ENCODE measurements at regions not wholly inside any gene's neighbourhood (a gene's known extent, or its start where the extent isn't known, plus 50 kb on each side); places are given as distances from the start of the nearest gene placed in this dataset.

DNA sequence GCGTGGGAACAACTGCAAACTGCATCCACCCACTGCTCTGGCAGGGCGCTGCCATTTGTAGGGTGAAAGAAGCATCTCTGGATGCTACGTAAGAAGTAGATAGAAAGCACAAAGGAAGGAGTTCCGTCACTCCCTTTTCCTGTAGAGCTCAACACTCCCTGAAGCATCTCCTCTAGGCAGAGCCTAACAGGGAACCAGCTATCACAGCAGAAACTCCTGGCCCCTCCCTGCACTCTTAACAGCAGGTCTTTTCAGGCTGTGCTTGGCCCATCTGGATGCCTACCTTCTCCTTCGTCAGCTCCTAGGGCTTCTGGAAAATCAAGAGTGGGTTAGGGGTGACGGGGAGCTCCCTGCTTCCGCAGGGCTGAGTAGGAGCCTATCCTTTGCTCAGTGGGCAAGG lies 112.9 kb upstream of the TLL1 start:
- no peak overlapping the region for H3K27ac ChIP-seq
- TF ChIP-seq, protein P1, sequence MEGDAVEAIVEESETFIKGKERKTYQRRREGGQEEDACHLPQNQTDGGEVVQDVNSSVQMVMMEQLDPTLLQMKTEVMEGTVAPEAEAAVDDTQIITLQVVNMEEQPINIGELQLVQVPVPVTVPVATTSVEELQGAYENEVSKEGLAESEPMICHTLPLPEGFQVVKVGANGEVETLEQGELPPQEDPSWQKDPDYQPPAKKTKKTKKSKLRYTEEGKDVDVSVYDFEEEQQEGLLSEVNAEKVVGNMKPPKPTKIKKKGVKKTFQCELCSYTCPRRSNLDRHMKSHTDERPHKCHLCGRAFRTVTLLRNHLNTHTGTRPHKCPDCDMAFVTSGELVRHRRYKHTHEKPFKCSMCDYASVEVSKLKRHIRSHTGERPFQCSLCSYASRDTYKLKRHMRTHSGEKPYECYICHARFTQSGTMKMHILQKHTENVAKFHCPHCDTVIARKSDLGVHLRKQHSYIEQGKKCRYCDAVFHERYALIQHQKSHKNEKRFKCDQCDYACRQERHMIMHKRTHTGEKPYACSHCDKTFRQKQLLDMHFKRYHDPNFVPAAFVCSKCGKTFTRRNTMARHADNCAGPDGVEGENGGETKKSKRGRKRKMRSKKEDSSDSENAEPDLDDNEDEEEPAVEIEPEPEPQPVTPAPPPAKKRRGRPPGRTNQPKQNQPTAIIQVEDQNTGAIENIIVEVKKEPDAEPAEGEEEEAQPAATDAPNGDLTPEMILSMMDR (IDR thresholded peaks at IDR 0.05), result no peak
- no peak for TF ChIP-seq ZFX (IDR thresholded peaks at IDR 0.05; ENCODE audit: borderline replicate concordance)

DNA sequence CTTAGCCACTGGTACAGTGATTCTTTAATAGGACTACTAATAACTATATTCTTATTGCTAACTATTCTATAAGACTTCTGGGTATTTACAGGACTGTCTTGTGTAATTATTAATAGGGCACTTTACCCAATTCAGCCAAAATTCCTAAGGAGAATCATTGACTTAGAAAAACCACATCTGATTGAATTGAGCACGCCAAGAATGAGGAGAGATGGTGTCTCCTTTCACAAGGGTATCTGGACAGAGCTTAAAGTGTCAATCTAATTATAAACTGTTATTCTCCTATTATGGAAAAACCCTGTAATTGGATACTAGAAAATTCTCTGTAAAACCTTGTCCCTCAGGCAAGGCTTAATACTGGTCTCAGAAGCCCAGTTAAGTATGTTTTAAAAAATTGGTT lies 111.1 kb upstream of the TLL1 start:
- no peak overlapping the region for H3K27ac ChIP-seq
- no peak for TF ChIP-seq ZFX (IDR thresholded peaks at IDR 0.05; ENCODE audit: borderline replicate concordance)
- TF ChIP-seq, protein P1 (IDR thresholded peaks at IDR 0.05), result no peak

DNA sequence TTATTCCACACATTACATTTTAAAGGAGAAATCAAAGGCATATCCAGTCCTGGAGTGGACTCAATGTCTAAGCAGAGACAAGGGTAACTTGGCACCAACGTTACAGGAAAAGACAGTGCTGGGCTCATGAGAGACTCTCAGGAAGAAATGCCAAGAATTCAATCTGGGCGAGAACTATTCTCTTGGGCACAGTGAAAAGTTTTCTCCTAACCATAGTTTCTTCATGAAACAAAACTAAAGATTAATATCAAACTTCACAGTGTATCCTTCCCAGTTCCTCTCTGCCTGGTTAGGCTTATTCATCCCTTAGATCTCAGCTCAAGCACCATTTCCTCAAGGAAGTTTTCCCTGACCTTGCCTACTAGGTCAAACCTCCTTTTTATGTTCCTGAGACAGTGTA lies 109.4 kb upstream of the TLL1 start:
- no peak overlapping the region for H3K27ac ChIP-seq
- TF ChIP-seq, protein P1 (IDR thresholded peaks at IDR 0.05), result no peak
- no peak for TF ChIP-seq ZFX (IDR thresholded peaks at IDR 0.05; ENCODE audit: borderline replicate concordance)

DNA sequence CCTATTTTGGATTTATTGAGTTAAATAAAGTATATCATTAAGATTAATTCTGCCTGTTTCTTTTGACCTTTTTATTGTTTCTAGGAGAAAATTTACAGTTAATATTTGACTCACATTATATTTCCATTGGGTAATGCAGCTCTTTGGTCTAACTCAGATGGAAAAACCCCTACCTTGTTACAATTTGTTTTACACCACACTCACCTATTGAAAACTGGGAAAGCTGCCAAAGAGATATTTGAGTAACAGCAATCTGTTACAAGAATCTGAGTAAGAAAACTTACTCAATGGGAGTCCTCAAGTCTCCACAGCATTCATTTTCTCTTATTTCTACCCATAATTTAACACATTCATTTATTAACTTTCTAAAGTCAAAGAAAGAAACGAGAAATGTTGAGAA lies 108.0 kb upstream of the TLL1 start:
- H3K27ac ChIP-seq, result no peak overlapping the region
- TF ChIP-seq, protein P1 (IDR thresholded peaks at IDR 0.05), result no peak
- no peak for TF ChIP-seq ZFX (IDR thresholded peaks at IDR 0.05; ENCODE audit: borderline replicate concordance)

DNA sequence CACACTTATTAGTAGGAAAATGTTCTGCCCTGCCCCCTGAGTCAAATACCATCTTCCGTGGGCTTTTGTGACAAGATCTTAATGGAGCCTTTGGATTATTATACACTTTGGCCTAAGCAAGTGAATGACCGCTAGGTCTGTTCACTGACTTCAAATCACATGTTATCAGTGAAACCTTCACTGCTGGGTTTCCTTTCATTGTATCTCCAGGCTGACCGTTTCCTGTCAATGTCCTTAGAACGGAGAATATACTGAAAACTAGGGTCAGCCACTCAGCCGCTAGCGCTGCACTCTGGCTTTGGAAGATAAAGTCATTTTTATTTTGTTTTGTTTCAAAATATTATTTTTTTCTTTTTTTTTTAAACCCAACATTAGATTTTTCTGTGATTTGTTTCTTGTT lies 107.0 kb upstream of the TLL1 start:
- H3K27ac ChIP-seq, result no peak overlapping the region
- TF ChIP-seq, protein P1 (IDR thresholded peaks at IDR 0.05), result no peak
- no peak for TF ChIP-seq ZFX (IDR thresholded peaks at IDR 0.05; ENCODE audit: borderline replicate concordance)

DNA sequence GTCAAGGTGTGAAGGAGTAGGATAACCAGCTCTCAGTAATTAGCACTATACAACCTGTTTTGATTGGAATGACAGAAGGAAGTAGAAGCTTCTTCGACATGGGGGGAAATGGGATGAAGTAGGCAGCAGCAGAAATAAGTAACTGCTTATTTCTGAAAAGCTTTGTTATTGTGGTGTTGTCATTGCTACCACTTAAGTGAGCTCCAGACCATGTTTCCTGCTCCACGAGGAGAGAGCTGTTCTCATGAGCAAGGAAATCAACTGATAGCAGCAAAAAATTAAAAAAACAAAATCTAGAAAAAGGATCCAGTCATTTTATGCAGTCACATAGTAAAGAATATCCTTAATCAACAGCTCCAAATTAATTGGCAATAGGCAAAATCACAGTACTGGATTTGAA lies 106.1 kb upstream of the TLL1 start:
- H3K27ac ChIP-seq, result no peak overlapping the region
- TF ChIP-seq, protein P1 (IDR thresholded peaks at IDR 0.05), result no peak
- TF ChIP-seq ZFX (IDR thresholded peaks at IDR 0.05; ENCODE audit: borderline replicate concordance), result no peak

DNA sequence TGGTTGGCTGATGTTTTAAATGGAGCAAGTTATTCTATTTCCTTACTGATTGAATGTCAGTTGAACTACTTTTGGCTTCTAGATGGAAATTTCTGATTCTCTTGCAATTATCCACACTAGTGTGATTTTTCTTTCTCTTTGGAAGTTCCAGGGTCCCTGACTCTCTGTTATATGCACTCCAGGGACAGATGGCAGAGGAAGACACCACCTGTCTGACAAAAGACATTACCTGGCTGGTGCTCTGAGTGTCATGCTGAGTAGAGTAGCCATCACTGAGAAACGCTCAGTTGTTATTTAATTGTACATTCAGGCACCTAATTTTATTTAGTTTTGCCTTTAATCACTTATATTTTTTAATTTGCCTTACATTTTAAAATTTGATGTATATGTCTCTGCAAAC lies 105.4 kb upstream of the TLL1 start:
- H3K27ac ChIP-seq, result no peak overlapping the region
- TF ChIP-seq, protein P1 (IDR thresholded peaks at IDR 0.05), result no peak
- TF ChIP-seq ZFX (IDR thresholded peaks at IDR 0.05; ENCODE audit: borderline replicate concordance), result no peak
